Hematopoietic multipotent progenitor cell treated with erythropoietin and hydrocortisone succinate and interleukin-3 and kit ligand, for 4 days (in vitro differentiated cells): ENCODE measurements at regions not wholly inside any gene's neighbourhood (a gene's known extent, or its start where the extent isn't known, plus 50 kb on each side); places are given as distances from the start of the nearest gene placed in this dataset.

ENCODE experiments used
- DNase-seq: peaks from one replicate; pipeline ENCODE4 v3.0.0-alpha.2; 2015

DNA sequence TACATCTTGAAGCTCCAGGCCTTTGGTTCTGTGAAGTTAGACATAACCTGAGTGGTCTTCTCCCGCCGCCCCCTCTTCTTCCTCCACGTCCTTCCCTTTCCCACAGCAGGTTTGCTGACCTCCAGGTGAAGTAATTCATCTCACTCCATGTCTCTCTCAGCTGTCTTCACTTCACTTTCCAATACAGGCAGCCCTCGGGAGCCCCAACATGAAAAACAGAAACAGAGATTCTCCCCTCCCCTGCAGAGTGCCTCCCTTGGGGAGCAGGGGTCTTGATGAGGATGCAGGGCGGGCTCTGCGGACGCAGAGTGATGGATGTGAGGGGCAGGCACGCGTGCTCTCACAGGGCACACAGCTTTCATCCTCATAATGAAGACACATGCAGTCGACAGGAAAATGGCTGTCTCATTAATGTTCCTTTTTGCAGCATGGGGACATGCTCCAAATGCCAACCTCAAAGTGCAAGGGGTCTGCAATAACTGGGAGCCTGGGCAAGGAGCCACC is 95.6 kb downstream of the GPAM start:
- DNase-seq, result no peak

GRCh38 chr10:112091703-112092102 is 91.9 kb downstream of the GPAM start:
- no peak for DNase-seq

DNA sequence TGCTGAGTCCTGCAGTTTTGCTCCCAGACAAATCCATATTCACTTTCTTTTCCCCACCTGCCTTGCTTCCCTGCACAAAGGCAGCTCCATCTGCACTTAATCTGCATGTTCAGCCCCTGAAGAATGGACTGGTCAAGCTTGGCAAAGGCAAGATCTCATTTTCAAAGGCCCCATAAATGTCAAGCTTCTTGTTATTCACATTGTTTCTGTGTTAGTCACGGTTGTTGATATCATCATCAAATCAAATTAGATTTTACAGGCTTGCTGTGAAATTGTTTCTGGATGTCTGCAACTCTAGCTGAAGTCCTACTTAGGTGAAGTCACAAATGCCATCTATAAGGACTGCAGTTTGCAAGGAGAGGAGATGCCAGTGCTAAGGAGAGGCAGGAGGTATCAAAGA is 91.0 kb downstream of the GPAM start:
- DNase-seq, result no peak

DNA sequence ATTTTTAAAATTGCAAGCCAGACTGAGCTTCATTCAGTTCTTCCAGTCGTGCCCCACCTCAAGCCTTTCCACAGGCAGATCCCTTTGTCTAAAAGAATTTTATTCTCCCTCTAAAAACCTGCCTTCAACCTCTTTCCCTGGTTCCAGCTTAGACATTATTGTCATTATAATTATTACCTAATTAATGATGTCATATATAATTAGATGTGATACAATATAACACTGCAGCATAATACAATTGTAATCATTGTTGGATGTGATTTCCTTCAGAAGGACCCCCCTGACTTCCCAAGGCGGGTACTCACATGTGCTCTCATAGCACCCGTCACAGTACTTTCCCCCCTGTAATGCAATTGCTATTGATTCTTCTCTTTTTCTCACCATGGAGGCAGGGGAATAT is 88.6 kb downstream of the GPAM start:
- DNase-seq, result no peak

DNA sequence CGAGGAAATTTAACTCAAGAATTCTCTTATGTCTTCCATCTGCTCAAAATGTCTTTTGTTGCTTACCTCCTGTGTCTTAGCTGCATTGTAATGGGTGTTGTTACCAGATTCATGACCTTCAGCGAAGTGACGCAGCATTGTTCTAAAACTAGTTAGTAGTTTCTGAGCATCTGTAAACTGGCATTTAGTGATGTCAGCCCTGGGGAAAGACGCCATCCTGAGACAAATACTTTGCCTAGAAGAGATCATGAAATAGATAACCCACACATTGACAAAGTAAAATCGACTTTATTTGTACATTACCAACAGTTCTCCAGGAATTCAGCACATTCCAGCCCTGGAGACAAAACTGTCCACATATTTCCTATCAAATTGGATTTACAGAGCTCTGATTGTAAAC is 87.8 kb downstream of the GPAM start:
- DNase-seq, result no peak

DNA sequence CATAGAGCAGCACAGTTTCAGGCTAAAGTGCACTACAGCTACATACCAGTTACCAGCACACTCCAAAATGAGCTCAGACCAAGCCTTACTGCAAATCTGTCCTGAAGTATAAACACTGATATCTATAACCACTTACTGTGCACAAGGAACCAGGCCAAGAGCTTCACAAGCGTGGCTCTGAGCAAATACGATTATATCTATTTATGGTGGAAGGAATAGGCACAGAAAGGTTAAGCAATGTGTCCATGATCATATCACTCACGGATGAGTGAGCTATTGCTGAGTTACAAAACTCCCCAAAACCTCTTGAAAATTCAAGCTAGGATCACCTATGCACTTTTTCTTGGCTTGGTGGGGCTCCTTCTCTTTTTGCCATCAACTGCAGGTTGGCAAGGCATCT is 84.9 kb downstream of the GPAM start:
- DNase-seq, result no peak
